ENCODE measurements at regions not wholly inside any gene's neighbourhood (a gene's known extent, or its start where the extent isn't known, plus 50 kb on each side); places are given as distances from the start of the nearest gene placed in this dataset.

DNA sequence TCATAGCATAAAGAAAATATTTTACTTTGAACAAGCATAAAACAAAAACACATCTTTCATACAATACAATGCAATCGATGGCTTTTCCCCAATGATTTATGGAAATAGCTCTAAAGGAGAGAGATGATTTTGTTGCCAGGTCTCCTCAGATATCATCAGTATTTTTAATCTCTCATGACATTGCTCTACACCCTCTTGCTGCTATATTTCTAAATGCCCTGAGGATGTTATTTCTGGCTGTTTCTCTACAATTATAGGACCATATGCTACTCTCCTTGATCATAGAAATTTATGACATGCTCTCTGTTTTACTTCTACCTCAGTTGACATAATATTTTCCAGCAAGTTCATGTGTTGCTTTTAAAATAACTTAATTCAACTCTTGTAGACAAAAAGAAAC, 654.9 kb upstream of the GBE1 start:
- CTCF ChIA-PET (ENCODE audit: low intra/inter-chr PET ratio): no interaction called here
- Histone ChIP-seq H3K27me3 (ENCODE audit: control insufficient read depth in 2 of 2, insufficient read depth in 2 of 2, low read length in 2 of 2) (no peaks in the 10 kb centered on the region), H3K79me2 (ENCODE audit: control insufficient read depth, insufficient read depth, low read length) (no peaks in the 10 kb centered on the region), H3K9me1 (ENCODE audit: control insufficient read depth, insufficient read depth, low read length) (no peaks in the 10 kb centered on the region), H3K9me3 (replicated peaks; ENCODE audit: control insufficient read depth, insufficient read depth, low read depth, low read length) (no peaks in the 10 kb centered on the region), H3K27ac (ENCODE audit: extremely low read depth, low read depth, low read length) (no peak overlapping the region), H3K4me3 (no peak overlapping the region), H3K9ac (ENCODE audit: insufficient read depth in 1 of 2, low read depth in 2 of 2, low read length in 2 of 2) (no peak overlapping the region), H3K4me1 (replicated peaks in 1 of 2; ENCODE audit: control insufficient read depth in 2 of 2, insufficient read depth in 2 of 2, low read length in 2 of 2) (no peaks in the 10 kb centered on the region), H3K36me3 (ENCODE audit: control insufficient read depth, insufficient read depth, low read length) (no peaks in the 10 kb centered on the region), H4K20me1 (replicated peaks; ENCODE audit: control insufficient read depth, insufficient read depth, low read length) (no peaks in the 10 kb centered on the region), H3K4me2 (ENCODE audit: insufficient read depth, low read length) (no peak overlapping the region), H2AFZ (ENCODE audit: low read depth, low read length) (no peak overlapping the region)
- POLR2A ChIA-PET: no interaction called here
- TF ChIP-seq ZKSCAN1 (IDR thresholded peaks at IDR 0.05; ENCODE audit: low read depth, low read length): no peak
- no peak for TF ChIP-seq SAFB (IDR thresholded peaks at IDR 0.05; ENCODE audit: borderline replicate concordance, low read depth, low read length)
- TF ChIP-seq SNRNP70 (optimal IDR thresholded peaks at IDR 0.05; ENCODE audit: low read depth, low read length): no peak
- no peak for TF ChIP-seq ZNF212 (CRISPR knock-in tag; IDR thresholded peaks at IDR 0.05)
- TF ChIP-seq CTBP1 (IDR thresholded peaks at IDR 0.05; ENCODE audit: borderline replicate concordance): no peak
- TF ChIP-seq, protein P1, sequence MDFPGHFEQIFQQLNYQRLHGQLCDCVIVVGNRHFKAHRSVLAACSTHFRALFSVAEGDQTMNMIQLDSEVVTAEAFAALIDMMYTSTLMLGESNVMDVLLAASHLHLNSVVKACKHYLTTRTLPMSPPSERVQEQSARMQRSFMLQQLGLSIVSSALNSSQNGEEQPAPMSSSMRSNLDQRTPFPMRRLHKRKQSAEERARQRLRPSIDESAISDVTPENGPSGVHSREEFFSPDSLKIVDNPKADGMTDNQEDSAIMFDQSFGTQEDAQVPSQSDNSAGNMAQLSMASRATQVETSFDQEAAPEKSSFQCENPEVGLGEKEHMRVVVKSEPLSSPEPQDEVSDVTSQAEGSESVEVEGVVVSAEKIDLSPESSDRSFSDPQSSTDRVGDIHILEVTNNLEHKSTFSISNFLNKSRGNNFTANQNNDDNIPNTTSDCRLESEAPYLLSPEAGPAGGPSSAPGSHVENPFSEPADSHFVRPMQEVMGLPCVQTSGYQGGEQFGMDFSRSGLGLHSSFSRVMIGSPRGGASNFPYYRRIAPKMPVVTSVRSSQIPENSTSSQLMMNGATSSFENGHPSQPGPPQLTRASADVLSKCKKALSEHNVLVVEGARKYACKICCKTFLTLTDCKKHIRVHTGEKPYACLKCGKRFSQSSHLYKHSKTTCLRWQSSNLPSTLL (IDR thresholded peaks at IDR 0.05): no peak
- TF ChIP-seq, protein P2, sequence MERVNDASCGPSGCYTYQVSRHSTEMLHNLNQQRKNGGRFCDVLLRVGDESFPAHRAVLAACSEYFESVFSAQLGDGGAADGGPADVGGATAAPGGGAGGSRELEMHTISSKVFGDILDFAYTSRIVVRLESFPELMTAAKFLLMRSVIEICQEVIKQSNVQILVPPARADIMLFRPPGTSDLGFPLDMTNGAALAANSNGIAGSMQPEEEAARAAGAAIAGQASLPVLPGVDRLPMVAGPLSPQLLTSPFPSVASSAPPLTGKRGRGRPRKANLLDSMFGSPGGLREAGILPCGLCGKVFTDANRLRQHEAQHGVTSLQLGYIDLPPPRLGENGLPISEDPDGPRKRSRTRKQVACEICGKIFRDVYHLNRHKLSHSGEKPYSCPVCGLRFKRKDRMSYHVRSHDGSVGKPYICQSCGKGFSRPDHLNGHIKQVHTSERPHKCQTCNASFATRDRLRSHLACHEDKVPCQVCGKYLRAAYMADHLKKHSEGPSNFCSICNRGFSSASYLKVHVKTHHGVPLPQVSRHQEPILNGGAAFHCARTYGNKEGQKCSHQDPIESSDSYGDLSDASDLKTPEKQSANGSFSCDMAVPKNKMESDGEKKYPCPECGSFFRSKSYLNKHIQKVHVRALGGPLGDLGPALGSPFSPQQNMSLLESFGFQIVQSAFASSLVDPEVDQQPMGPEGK (CRISPR knock-in tag; IDR thresholded peaks at IDR 0.05; ENCODE audit: borderline replicate concordance): no peak
- no peak for TF ChIP-seq TFAM (CRISPR knock-in tag; conservative IDR thresholded peaks at IDR 0.05)
- no peak for TF ChIP-seq ZNF384 (IDR thresholded peaks at IDR 0.05; ENCODE audit: low read depth, low read length)
- no peak for TF ChIP-seq U2AF2 (optimal IDR thresholded peaks at IDR 0.05; ENCODE audit: low read depth, low read length)
- WGBS (ENCODE audit: insufficient coverage, low coverage, missing lambda C conversion rate): 0% methylated on average over 1 of the region's 1 CpG
- no peak for FAIRE-seq
- ATAC-seq: no peak
- no peak for DNase-seq (ENCODE audit: extremely low read depth in 1 of 4, low spot score in 3 of 4)
- in situ Hi-C loops (cut with MboI): no loop called here
- BruUV-seq (replicated peaks): no TSS peak
- intact Hi-C loops (cut with micrococcal nuclease): no loop called here
